Sigmoid colon (tissue), 6 donors: ENCODE measurements at regions not wholly inside any gene's neighbourhood (a gene's known extent, or its start where the extent isn't known, plus 50 kb on each side); places are given as distances from the start of the nearest gene placed in this dataset.
"Not testable (repeated sequence)": the region's sequence is repeated elsewhere in the genome, so short reads cannot be mapped to it uniquely, and the experiment has no call there.

Experiments
- DNase-seq: peaks from one replicate; pipeline ENCODE4 v3.0.0-alpha.2; 2019
- H3K27ac ChIP-seq, 4 donors: fragments of 200-600 bp; sonication (generic); one replicate each; pipeline ENCODE4 v1.5.1; 2016 to 2019; ENCODE audit warnings: mild to moderate bottlenecking in 1 of 4
- H3K27me3 ChIP-seq, 3 donors: fragments of 200-600 bp; sonication (generic); one replicate each; pipeline ENCODE4 v1.5.1; 2019; ENCODE audit warnings: mild to moderate bottlenecking in 1 of 3
- H3K36me3 ChIP-seq, 4 donors: fragments of 200-600 bp; sonication (generic); one replicate each; pipeline ENCODE4 v1.5.1; 2016 to 2019
- H3K4me1 ChIP-seq, 4 donors: fragments of 200-600 bp; sonication (generic); one replicate each; pipeline ENCODE4 v1.5.1; 2017 to 2019
- H3K4me3 ChIP-seq, 4 donors: fragments of 200-600 bp; sonication (generic); one replicate each; pipeline ENCODE4 v1.5.1; 2017 to 2019; ENCODE audit warnings: mild to moderate bottlenecking in 2 of 4, moderate library complexity in 1 of 4
- H3K9me3 ChIP-seq, 4 donors: fragments of 200-600 bp in 3 of 4; sonication (generic) in 3 of 4; one replicate each; pipeline versions ENCODE4 v1.5.1 to v1.6.1; 2013 to 2019
- CTCF ChIP-seq, 4 experiments: fragments of 450-650 bp in 3 of 4; fragments of 200-600 bp in 1 of 4; IDR thresholded peaks; one replicate each; pipeline ENCODE4 v1.5.1; 2016 to 2019; ENCODE audit warnings: antibody characterized with exemption in 4 of 4, mild to moderate bottlenecking in 3 of 4, moderate library complexity in 2 of 4
- EP300 ChIP-seq, 4 donors: sonication (generic); formaldehyde crosslinking; IDR thresholded peaks; one replicate each; pipeline ENCODE4 v1.6.1; 2017; ENCODE audit warnings: antibody characterized with exemption in 4 of 4
- POLR2A ChIP-seq, 2 donors: fragments of 450-650 bp; IDR thresholded peaks; one replicate each; pipeline ENCODE4 v1.6.1; 2016; ENCODE audit warnings: antibody characterized with exemption in 2 of 2, mild to moderate bottlenecking in 2 of 2, moderate library complexity in 2 of 2
- POLR2AphosphoS5 ChIP-seq, 4 donors: sonication (generic); formaldehyde crosslinking; IDR thresholded peaks; one replicate each; pipeline ENCODE4 v1.6.1; 2017; ENCODE audit warnings: antibody characterized with exemption in 4 of 4
- WGBS, 2 donors: extraction: QIAGEN DNeasy Blood & Tissue Kit; methylation state at CpG; one replicate each; pipeline ENCODE4 v1.1.7; 2013; 5-methylcytosine and 5-hydroxymethylcytosine counted together
- intact Hi-C: fragments of 100-400 bp; cut with DNase I; formaldehyde crosslinking; loops from one replicate; pipeline ENCODE4 v1.15.1; 2023
- donor health status: healthy with polysubstance abuse.
- donor health status: healthy.

- no peaks in the 10 kb centered on the region for H3K36me3 ChIP-seq
- no peak overlapping the region for H3K27ac ChIP-seq
- no peak overlapping the region for H3K4me3 ChIP-seq
- no peak for TF ChIP-seq EP300 (IDR thresholded peaks at IDR 0.05)
- TF ChIP-seq CTCF (IDR thresholded peaks at IDR 0.05): no peak
- no peak for TF ChIP-seq POLR2A (IDR thresholded peaks at IDR 0.05)
- no peak for TF ChIP-seq POLR2AphosphoS5 (IDR thresholded peaks at IDR 0.05)
- H3K27me3 ChIP-seq: no peaks in the 10 kb centered on the region
- no peak for DNase-seq
- WGBS, 2 donors: 60% methylated on average over 15 of the region's 15 CpGs
- no peaks in the 10 kb centered on the region for H3K9me3 ChIP-seq
- no peaks in the 10 kb centered on the region for H3K4me1 ChIP-seq
- intact Hi-C loops: no loop called here
These were observed 489.3 kb downstream of the ZNF516 start for GRCh38 chr18:76005632-76006208.

GRCh38 chr18:75987913-75988312 lies 507.1 kb downstream of the ZNF516 start:
- H3K9me3 ChIP-seq, intact Hi-C loops, H3K4me3 ChIP-seq, H3K4me1 ChIP-seq, DNase-seq, H3K36me3 ChIP-seq, H3K27ac ChIP-seq, H3K27me3 ChIP-seq: not testable (repeated sequence)
- 76 to 90% methylated on average over 4 of the region's 4 CpGs for WGBS, 2 donors

DNA sequence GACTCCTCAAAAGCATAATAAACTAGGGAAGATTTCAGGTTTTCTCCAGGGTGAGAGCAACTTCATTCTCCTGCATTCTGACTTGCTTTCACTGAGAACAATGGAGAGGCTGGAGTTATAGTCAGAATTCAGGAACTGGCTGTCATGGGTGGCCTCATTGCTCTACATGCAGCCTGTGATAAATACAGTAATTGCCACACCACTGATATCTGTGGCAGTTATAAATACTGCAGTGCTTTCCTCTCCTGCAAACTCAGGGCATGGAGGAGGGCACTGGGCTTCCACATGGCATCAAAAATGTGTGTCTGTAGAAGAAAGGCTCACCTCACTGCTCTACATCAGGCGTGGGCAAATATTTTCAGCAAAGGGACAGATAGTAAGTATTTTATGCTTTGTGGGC lies 510.2 kb downstream of the ZNF516 start:
- no peak for DNase-seq
- no peak overlapping the region for H3K4me3 ChIP-seq
- intact Hi-C loops: no loop called here
- no peaks in the 10 kb centered on the region for H3K36me3 ChIP-seq
- TF ChIP-seq CTCF (IDR thresholded peaks at IDR 0.05): no peak
- no peak for TF ChIP-seq EP300 (IDR thresholded peaks at IDR 0.05)
- TF ChIP-seq POLR2AphosphoS5 (IDR thresholded peaks at IDR 0.05): no peak
- no peak for TF ChIP-seq POLR2A (IDR thresholded peaks at IDR 0.05)
- H3K27ac ChIP-seq: no peak overlapping the region
- H3K27me3 ChIP-seq: no peaks in the 10 kb centered on the region
- H3K4me1 ChIP-seq: no peaks in the 10 kb centered on the region
- WGBS, 2 donors: 81 to 82% methylated on average over 1 of the region's 1 CpG
- H3K9me3 ChIP-seq: peaks cover 0 to 3% (median 0%) of the 10 kb centered on the region in 4 donors

GRCh38 chr18:75981102-75981501 lies 513.9 kb downstream of the ZNF516 start:
- TF ChIP-seq CTCF (IDR thresholded peaks at IDR 0.05): no peak
- TF ChIP-seq EP300 (IDR thresholded peaks at IDR 0.05): no peak
- TF ChIP-seq POLR2AphosphoS5 (IDR thresholded peaks at IDR 0.05): no peak
- no peak for TF ChIP-seq POLR2A (IDR thresholded peaks at IDR 0.05)
- Histone ChIP-seq H3K4me3 (no peak overlapping the region), H3K4me1 (peaks cover 0 to 15% (median 0%) of the 10 kb centered on the region in 4 donors), H3K27ac (no peak overlapping the region), H3K27me3 (no peaks in the 10 kb centered on the region), H3K9me3 (peaks cover 0 to 3% (median 0%) of the 10 kb centered on the region in 4 donors), H3K36me3 (no peaks in the 10 kb centered on the region)
- intact Hi-C loops: no loop called here
- 63 to 75% methylated on average over 3 of the region's 3 CpGs for WGBS, 2 donors
- DNase-seq: no peak

- no peaks in the 10 kb centered on the region for H3K36me3 ChIP-seq
- DNase-seq: no peak
- WGBS, 2 donors: 62 to 75% methylated on average over 5 of the region's 5 CpGs
- H3K9me3 ChIP-seq: no peaks in the 10 kb centered on the region
- H3K4me1 ChIP-seq: peaks cover 0 to 15% (median 0%) of the 10 kb centered on the region in 4 donors
- intact Hi-C loops: no loop called here
- no peak for TF ChIP-seq CTCF (IDR thresholded peaks at IDR 0.05)
- TF ChIP-seq POLR2A (IDR thresholded peaks at IDR 0.05): no peak
- no peaks in the 10 kb centered on the region for H3K27me3 ChIP-seq
- H3K27ac ChIP-seq: peak overlapping the region in 1 of 4 donors; percentile 54
- H3K4me3 ChIP-seq: peak overlapping the region in 1 of 4 donors; percentile 8
These were observed 518.0 kb downstream of the ZNF516 start for GRCh38 chr18:75977081-75977480.
